Heart right ventricle (tissue), 16 donors: ENCODE measurements at regions not wholly inside any gene's neighbourhood (a gene's known extent, or its start where the extent isn't known, plus 50 kb on each side); places are given as distances from the start of the nearest gene placed in this dataset.

Source experiments
- ATAC-seq, 8 donors: fragments of 200-7000 bp; cut with Tn5 transposase; one replicate each; pipeline ENCODE4 v1.9.1; 2020; ENCODE audit warnings: mild to moderate bottlenecking in 8 of 8, moderate library complexity in 8 of 8, moderate number of reproducible peaks in 1 of 8
- DNase-seq, 2 donors: peaks; one replicate each; pipeline ENCODE4 v3.0.0-alpha.2; 2020
- H3K27ac ChIP-seq, 10 donors: fragments of 200-600 bp; sonication (generic) in 2 of 10; one replicate each; pipeline versions ENCODE4 v1.5.0 to v1.8.0; 2020 to 2022; ENCODE audit warnings: mild to moderate bottlenecking in 3 of 10
- H3K27me3 ChIP-seq, 7 donors: fragments of 200-600 bp; one replicate each; pipeline ENCODE4 v1.8.0; 2021 to 2022; ENCODE audit warnings: mild to moderate bottlenecking in 2 of 7
- H3K36me3 ChIP-seq, 9 donors: fragments of 200-600 bp; sonication (generic) in 1 of 9; one replicate each; pipeline versions ENCODE4 v1.5.0 to v1.8.0; 2020 to 2022; ENCODE audit warnings: mild to moderate bottlenecking in 2 of 9
- H3K4me1 ChIP-seq, 9 donors: fragments of 200-600 bp; sonication (generic) in 1 of 9; one replicate each; pipeline versions ENCODE4 v1.5.0 to v1.8.0; 2020 to 2022; ENCODE audit warnings: mild to moderate bottlenecking in 4 of 9
- H3K4me3 ChIP-seq, 10 donors: fragments of 200-600 bp; sonication (generic) in 2 of 10; one replicate each; pipeline versions ENCODE4 v1.5.0 to v1.8.0; 2020 to 2022; ENCODE audit warnings: mild to moderate bottlenecking in 7 of 10, moderate library complexity in 2 of 10
- H3K9me3 ChIP-seq, 11 donors: fragments of 200-600 bp in 10 of 11; sonication (generic) in 2 of 11; one replicate each; pipeline versions ENCODE4 v1.5.0 to v1.8.0; 2013 to 2022; ENCODE audit warnings: mild to moderate bottlenecking in 2 of 11, control low read depth in 1 of 11, moderate library complexity in 1 of 11
- CTCF ChIP-seq, 9 donors: fragments of 200-600 bp; sonication (generic) in 2 of 9; IDR thresholded peaks; one replicate each; pipeline versions ENCODE4 v1.5.0 to v1.8.0; 2021 to 2022; ENCODE audit warnings: antibody characterized with exemption in 9 of 9, mild to moderate bottlenecking in 5 of 9, moderate library complexity in 1 of 9
- WGBS, 2 donors: extraction: QIAGEN DNeasy Blood & Tissue Kit; methylation state at CpG; one replicate each; pipeline ENCODE4 v1.1.7; 2013; ENCODE audit warnings: inconsistent platforms in 1 of 2; 5-methylcytosine and 5-hydroxymethylcytosine counted together
- intact Hi-C, 10 donors: fragments of 100-400 bp; cut with DNase I; formaldehyde crosslinking; loops; one replicate each; pipeline versions ENCODE4 v1.11.1 to v1.14.2; 2022
- donor health status: Arrhythmogenic right ventricular cardiomyopathy.
- donor health status: ischemic (EF 13 %, LVEDD 7.1; RV severe dilation, severe dysfunction).
- donor health status: healthy with polysubstance abuse.
- donor health status: DM: no; HTN: yes; CAD: no.
- donor health status: DM: no; HTN: no; CAD: no.
- donor health status: ischemic (EF 25% LVEDD 6.9; RV normal size, moderate dysfunction).
- donor health status: ischemic (EF 25% LVEDD 5.7; RV mildly dilated, moderate dysfunction).
- donor health status: healthy.
- donor health status: DM: yes; HTN: yes; CAD: no.
- donor health status: Ischemic cardiomyopathy.
- donor health status: ischemic (EF 35%, LVEDD 5.7; RV mildly dilated, moderate dysfunction).
- donor health status: nonischemic (EF 11% LVEDD 7.7; RV severe dilation, severe dysfunction).
- donor health status: DM: yes; HTN: yes; CAD: no.
- donor health status: PGD.
- donor health status: ischemic (EF 29% LVEDD 5.4; RV normal size, mild dysfunction).
- donor health status: nonischemic (EF 23%, LVEDD 6.1; RV moderate dilation, normal function).

DNA sequence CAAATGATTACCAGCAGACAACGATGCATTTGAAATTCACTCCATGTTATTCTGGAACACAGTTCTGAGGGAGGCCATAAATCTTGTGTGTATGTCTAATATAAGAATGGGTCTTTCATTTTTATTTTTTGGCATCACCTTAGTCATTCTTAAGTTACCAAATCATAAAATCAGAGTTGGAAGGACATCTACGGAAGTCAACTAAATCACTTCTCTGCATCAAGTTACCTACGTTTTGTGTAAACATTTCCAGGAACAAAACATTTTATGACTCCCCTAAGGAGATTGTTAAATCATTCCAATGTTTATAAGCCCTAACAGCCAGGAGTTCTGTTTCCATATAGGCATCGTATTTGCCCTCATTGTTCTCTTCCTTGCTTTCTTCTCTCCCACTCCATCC, 378.2 kb downstream of the FAM170A start:
- no peak for ATAC-seq
- intact Hi-C loops = no loop called here
- Histone ChIP-seq H3K27ac (no peak overlapping the region), H3K4me1 (no peaks in the 10 kb centered on the region), H3K4me3 (no peak overlapping the region), H3K9me3 (no peaks in the 10 kb centered on the region), H3K36me3 (no peaks in the 10 kb centered on the region), H3K27me3 (no peaks in the 10 kb centered on the region)
- TF ChIP-seq CTCF (IDR thresholded peaks at IDR 0.05) = no peak
- WGBS, 2 donors = 79 to 89% methylated on average over 4 of the region's 4 CpGs
- no peak for DNase-seq

DNA sequence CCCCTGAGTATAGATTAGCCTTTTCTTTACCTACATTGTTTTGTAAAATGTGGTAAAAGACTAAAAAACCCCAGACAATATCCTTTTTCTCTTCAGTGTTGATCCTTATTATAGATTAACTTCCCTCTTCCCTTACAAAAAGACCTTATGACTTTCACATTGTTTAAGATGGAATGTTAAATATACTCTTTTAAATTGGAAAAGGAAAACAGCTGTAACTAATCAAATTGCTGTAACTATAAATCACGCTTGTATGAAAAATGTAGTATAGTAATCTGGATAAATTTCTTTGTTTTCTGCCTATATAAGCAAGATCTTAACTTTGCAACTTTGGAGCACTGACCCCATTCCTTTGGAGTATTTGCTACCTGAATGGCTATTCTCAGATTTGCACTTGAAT, 383.1 kb downstream of the FAM170A start:
- H3K4me1 ChIP-seq = peaks cover 0 to 7% (median 0%) of the 10 kb centered on the region in 9 donors
- no peaks in the 10 kb centered on the region for H3K36me3 ChIP-seq
- intact Hi-C loops = loop anchor here in 1 of 10 donors (1.0 kb wide), 1 partner anchor 20 kb away; no protein-coding TSS in a partner anchor
- ATAC-seq = no peak
- H3K27me3 ChIP-seq = no peaks in the 10 kb centered on the region
- no peak for TF ChIP-seq CTCF (IDR thresholded peaks at IDR 0.05)
- WGBS, 2 donors = 72 to 90% methylated on average over 1 of the region's 1 CpG
- DNase-seq = no peak
- H3K9me3 ChIP-seq = no peaks in the 10 kb centered on the region
- no peak overlapping the region for H3K4me3 ChIP-seq
- H3K27ac ChIP-seq = no peak overlapping the region

- peaks cover 0 to 9% (median 0%) of the 10 kb centered on the region in 9 donors for H3K4me1 ChIP-seq
- no peak for TF ChIP-seq CTCF (IDR thresholded peaks at IDR 0.05)
- H3K36me3 ChIP-seq = no peaks in the 10 kb centered on the region
- no peak for ATAC-seq
- H3K4me3 ChIP-seq = no peak overlapping the region
- H3K27me3 ChIP-seq = no peaks in the 10 kb centered on the region
- no peak overlapping the region for H3K27ac ChIP-seq
- 37 to 69% methylated on average over 3 of the region's 3 CpGs for WGBS, 2 donors
- intact Hi-C loops = no loop called here
- no peak for DNase-seq
- H3K9me3 ChIP-seq = no peaks in the 10 kb centered on the region
Measured at GRCh38 chr5:120014535-120014934, 385.2 kb downstream of the FAM170A start.

DNA sequence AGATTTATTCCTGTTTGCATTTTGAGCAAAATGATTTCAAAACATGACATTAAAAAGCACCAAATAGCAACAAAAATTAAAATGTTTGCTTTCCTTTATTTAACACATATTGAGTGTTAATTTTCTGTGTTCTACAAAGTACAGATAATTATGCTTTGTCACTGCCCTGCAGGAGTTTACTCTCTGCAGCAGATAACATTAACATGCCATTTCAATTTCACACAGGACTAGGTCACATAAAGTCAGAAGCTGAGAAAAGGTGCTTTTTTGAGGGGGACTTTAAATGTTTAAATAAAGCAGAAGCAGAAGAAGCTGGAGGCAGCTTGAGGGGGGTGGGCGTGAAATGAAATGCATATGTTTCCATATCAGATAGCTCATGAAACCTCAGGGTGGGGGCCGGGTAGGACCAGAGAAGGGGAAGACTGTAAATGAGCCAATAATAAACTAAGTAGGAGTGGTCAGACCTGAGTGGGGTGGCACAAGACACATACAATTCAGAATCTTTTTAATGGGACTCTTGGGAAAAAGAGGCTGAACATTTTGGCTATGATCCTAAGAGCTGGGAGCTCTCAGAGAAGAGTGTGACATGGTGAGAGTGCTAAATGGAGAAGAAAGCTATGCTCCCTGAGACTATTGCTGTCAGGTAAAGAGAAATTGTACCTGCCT, 387.5 kb downstream of the FAM170A start:
- 53 to 79% methylated on average over 2 of the region's 2 CpGs for WGBS, 2 donors
- Histone ChIP-seq H3K4me3 (no peak overlapping the region), H3K9me3 (no peaks in the 10 kb centered on the region), H3K27me3 (no peaks in the 10 kb centered on the region), H3K4me1 (peaks cover 0 to 9% (median 0%) of the 10 kb centered on the region in 9 donors), H3K27ac (no peak overlapping the region), H3K36me3 (no peaks in the 10 kb centered on the region)
- no peak for DNase-seq
- ATAC-seq = no peak
- intact Hi-C loops = no loop called here
- TF ChIP-seq CTCF (IDR thresholded peaks at IDR 0.05) = no peak
